ENCODE measurements at regions not wholly inside any gene's neighbourhood (a gene's known extent, or its start where the extent isn't known, plus 50 kb on each side); places are given as distances from the start of the nearest gene placed in this dataset.

GRCh38 chr2:3982160-3982559 is 278.8 kb downstream of the DCDC2C start:
- TF ChIP-seq POLR2AphosphoS5 (IDR thresholded peaks at IDR 0.05; ENCODE audit: borderline replicate concordance, low read depth, low read length) (no peak), EZH2 (IDR thresholded peaks at IDR 0.05) (no peak)
